ENCODE measurements at regions not wholly inside any gene's neighbourhood (a gene's known extent, or its start where the extent isn't known, plus 50 kb on each side); places are given as distances from the start of the nearest gene placed in this dataset.

DNA sequence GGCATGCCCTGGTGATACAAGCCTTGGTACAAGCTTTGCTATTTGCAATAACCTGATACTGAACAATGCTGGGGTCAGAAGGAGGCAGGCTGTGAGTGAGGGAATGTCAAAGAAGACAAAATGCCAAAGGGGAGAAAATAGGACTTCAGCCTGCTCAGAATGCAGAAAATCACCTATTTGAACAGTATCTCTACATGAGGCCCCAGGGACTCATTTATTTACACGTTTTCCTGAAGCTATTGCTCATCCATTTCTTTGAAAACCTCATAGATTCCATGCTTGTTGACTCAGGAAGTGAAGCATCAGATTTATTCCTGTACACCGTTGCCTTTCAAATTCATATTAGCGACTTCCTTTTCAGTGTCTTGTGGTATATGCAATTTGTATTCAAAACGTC, 69.4 kb upstream of the CBLN2 start:
- TF ChIP-seq, protein P1, sequence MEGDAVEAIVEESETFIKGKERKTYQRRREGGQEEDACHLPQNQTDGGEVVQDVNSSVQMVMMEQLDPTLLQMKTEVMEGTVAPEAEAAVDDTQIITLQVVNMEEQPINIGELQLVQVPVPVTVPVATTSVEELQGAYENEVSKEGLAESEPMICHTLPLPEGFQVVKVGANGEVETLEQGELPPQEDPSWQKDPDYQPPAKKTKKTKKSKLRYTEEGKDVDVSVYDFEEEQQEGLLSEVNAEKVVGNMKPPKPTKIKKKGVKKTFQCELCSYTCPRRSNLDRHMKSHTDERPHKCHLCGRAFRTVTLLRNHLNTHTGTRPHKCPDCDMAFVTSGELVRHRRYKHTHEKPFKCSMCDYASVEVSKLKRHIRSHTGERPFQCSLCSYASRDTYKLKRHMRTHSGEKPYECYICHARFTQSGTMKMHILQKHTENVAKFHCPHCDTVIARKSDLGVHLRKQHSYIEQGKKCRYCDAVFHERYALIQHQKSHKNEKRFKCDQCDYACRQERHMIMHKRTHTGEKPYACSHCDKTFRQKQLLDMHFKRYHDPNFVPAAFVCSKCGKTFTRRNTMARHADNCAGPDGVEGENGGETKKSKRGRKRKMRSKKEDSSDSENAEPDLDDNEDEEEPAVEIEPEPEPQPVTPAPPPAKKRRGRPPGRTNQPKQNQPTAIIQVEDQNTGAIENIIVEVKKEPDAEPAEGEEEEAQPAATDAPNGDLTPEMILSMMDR (IDR thresholded peaks at IDR 0.05; ENCODE audit: low read depth, low read length) = no peak
- ChIA-PET POLR2A (no interaction called here), CTCF (no interaction called here)

GRCh38 chr18:72612894-72613533, 68.9 kb upstream of the CBLN2 start:
- no peak overlapping the region for H3K4me3 ChIP-seq (ENCODE audit: low read depth, low read length)
- TF ChIP-seq, protein P1 (IDR thresholded peaks at IDR 0.05; ENCODE audit: low read depth, low read length) = no peak
- H3K9me3 ChIP-seq (ENCODE audit: control insufficient read depth, insufficient read depth, low read length) = peaks cover 10% of the 10 kb centered on the region; the same call in 1 of the 2 replicates
- POLR2A ChIA-PET = no interaction called here
- no peak overlapping the region for H3K27ac ChIP-seq (ENCODE audit: low read depth, low read length)
- H3K27me3 ChIP-seq (ENCODE audit: control insufficient read depth, insufficient read depth, low read length) = no peaks in the 10 kb centered on the region
- CTCF ChIA-PET = no interaction called here
- no peak for DNase-seq (ENCODE audit: low read depth, low spot score)

More for the DNA sequence above, 69.4 kb upstream of the CBLN2 start:
- no peak for DNase-seq (ENCODE audit: low read depth, low spot score)
- Histone ChIP-seq H3K27ac (ENCODE audit: low read depth, low read length) (no peak overlapping the region), H3K9me3 (ENCODE audit: control insufficient read depth, insufficient read depth, low read length) (peaks cover 5% of the 10 kb centered on the region; the same call in 1 of the 2 replicates), H3K4me3 (ENCODE audit: low read depth, low read length) (no peak overlapping the region), H3K27me3 (ENCODE audit: control insufficient read depth, insufficient read depth, low read length) (no peaks in the 10 kb centered on the region)

DNA sequence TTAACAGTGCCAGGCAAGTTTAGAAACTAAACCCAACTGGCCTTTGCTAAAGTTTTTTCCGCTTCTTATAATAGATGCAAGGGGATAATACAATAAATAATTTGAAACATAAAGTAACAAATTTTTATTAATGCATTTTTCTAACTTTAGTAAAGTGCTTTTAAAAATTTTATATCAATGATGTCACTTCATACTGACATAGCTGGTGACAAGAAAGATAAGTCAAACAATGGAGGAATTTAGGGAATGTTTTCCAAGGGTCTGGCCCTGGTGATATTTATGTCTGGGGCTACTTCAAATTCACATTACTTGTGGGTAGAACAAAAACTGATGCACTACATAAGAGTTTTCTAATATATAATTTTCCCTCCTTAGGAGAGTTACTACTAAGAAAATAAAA, 61.2 kb upstream of the CBLN2 start:
- ChIA-PET CTCF (no interaction called here), POLR2A (no interaction called here)
- Histone ChIP-seq H3K9me3 (ENCODE audit: control insufficient read depth, insufficient read depth, low read length) (peaks cover 22% of the 10 kb centered on the region), H3K4me3 (ENCODE audit: low read depth, low read length) (no peak overlapping the region), H3K27me3 (ENCODE audit: control insufficient read depth, insufficient read depth, low read length) (no peaks in the 10 kb centered on the region), H3K27ac (ENCODE audit: low read depth, low read length) (no peak overlapping the region)
- TF ChIP-seq, protein P1 (IDR thresholded peaks at IDR 0.05; ENCODE audit: low read depth, low read length) = no peak
- DNase-seq (ENCODE audit: low read depth, low spot score) = no peak

GRCh38 chr18:72601944-72602343, 57.8 kb upstream of the CBLN2 start:
- ChIA-PET CTCF (no interaction called here), POLR2A (no interaction called here)
- Histone ChIP-seq H3K4me3 (ENCODE audit: low read depth, low read length) (no peak overlapping the region), H3K27me3 (ENCODE audit: control insufficient read depth, insufficient read depth, low read length) (no peaks in the 10 kb centered on the region), H3K27ac (ENCODE audit: low read depth, low read length) (no peak overlapping the region), H3K9me3 (ENCODE audit: control insufficient read depth, insufficient read depth, low read length) (peaks cover 30% of the 10 kb centered on the region)
- TF ChIP-seq, protein P1 (IDR thresholded peaks at IDR 0.05; ENCODE audit: low read depth, low read length) = no peak
- DNase-seq (ENCODE audit: low read depth, low spot score) = no peak

DNA sequence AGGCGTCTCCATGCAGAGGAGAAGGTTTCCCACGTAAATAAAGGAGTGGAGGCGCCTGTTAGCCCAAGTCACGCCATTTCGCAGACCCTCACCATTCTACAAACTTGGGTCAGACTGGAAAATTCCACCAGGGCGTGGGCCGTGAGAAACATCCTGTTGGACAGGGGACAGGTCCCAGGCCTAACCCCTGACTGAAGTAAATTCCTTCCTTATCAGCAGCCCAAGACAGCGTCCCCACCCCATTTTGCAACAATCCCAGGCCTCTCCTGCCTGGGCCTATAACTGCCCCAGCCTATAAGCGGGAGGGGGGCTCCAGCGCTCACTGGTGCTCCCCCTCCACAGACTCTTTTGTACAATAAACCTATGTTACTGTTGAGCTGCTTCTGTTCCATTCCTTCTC, 57.3 kb upstream of the CBLN2 start:
- no peak for DNase-seq (ENCODE audit: low read depth, low spot score)
- CTCF ChIA-PET = no interaction called here

More for the DNA sequence above, 57.3 kb upstream of the CBLN2 start:
- POLR2A ChIA-PET = no interaction called here
- Histone ChIP-seq H3K9me3 (ENCODE audit: control insufficient read depth, insufficient read depth, low read length) (peaks cover 31% of the 10 kb centered on the region), H3K27me3 (ENCODE audit: control insufficient read depth, insufficient read depth, low read length) (no peaks in the 10 kb centered on the region), H3K27ac (ENCODE audit: low read depth, low read length) (no peak overlapping the region), H3K4me3 (ENCODE audit: low read depth, low read length) (no peak overlapping the region)
- TF ChIP-seq, protein P1 (IDR thresholded peaks at IDR 0.05; ENCODE audit: low read depth, low read length) = no peak

Data from AG04450 (cell line).